Activated CD4-positive, alpha-beta T cell treated with anti-CD3 and anti-CD28 coated beads for 48 hours (primary cell): ENCODE measurements at regions not wholly inside any gene's neighbourhood (a gene's known extent, or its start where the extent isn't known, plus 50 kb on each side); places are given as distances from the start of the nearest gene placed in this dataset.
"Not testable (repeated sequence)": the region's sequence is repeated elsewhere in the genome, so short reads cannot be mapped to it uniquely, and the experiment has no call there.

ENCODE experiments used
- DNase-seq: peaks from one replicate; pipeline ENCODE4 v3.0.0-alpha.2; 2020

DNA sequence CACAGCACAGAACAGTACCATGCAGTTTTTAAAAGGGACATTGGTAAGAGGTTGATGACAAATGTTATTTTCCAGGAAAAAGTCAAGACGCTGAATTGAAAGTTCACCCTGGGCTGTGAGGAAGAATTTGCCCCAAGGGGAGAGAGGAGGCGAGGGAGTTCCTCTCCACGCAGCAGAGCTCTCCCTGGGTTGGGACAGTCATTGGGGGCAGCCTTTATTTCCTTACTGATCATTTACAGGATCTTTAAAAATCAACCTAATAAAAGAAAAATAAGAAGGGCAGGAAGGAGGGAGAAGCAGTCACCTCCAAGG, 49.9 kb upstream of the WNT7B start:
- DNase-seq: no peak

DNA sequence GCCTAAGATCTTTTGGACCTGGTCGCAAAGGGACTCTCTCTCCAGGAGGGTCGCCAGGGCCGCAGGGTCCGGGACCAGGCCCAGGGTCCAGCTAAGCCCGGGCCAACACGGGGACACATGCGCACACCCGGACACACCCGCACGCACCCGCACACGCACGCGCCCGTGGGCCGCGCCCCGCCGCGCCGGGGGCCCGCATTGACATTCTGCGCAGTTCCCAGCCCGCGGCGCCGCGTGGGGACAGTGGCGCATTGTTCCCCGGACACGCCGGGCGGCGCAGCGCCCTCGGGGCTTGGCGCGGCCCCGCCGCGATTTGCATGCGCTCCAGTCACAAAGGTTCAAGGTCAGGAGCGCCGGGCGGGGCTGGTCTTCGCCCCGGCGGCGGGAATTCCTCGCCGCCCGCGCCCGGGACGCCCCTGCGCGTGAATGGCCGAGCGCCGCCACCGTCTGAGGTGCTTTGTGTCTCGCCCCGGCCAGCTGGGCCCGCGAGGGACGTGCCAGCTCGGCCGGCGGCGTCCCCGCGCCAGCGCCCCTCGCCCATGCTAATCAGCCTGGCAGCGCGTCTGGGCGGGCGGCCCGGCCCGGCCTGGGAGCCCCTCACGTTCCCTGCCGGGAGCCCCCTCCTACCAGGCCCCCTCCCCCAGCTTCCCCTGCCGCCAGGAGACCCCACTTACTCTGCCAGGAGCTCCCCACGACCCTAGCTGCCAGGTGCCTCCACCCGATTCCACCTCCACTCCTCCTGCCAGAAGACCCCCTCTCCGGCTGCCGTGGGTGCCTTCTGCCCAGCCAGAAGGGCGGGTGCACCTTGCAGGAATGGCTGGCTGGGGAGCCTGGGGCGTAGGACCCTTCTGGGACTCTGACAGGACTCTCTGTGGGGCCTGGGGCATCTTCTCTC, 50.5 kb upstream of the WNT7B start:
- DNase-seq: no peak

DNA sequence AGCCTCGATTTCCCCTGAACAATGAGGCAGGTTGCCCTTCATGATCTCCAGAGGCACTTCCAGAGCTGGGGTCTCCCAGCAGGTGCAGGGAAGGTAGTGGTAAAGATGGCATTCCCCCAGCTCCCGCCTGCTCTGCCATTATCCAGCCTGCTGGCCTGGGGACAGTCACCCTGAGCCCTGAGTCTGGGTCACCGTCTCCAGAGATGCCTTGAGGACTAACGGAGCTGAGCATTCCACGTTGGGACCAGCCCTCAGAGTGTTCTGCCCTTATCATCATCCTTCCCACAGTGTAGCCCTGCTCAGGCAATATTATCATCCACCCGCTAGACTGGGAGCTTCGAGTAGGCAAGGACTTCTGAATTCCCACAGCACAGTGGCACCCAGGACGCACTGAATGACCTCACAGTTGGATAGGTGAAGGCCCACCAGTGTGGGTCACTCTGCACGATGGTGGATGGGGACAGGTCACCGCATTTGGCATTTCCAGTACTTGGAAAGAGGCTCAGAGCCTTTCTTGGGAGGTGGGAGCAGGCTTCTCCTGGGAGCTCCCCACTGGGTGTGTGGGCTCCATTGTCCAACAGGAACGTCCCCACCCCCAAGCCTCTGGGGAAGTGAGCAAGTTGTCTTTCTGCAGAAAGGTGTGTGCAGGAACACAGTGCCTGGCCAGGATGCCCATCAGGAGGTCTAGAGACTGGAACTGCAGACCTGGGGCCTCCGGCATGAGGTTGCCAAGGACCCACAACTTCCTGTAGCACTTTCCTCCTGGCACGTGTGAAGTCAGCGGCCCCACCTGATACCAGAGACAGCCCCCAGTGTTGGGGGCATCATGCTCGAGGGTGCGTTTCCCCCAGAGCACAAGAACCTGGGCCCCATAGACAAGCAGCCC, 51.4 kb upstream of the WNT7B start:
- DNase-seq: no peak

DNA sequence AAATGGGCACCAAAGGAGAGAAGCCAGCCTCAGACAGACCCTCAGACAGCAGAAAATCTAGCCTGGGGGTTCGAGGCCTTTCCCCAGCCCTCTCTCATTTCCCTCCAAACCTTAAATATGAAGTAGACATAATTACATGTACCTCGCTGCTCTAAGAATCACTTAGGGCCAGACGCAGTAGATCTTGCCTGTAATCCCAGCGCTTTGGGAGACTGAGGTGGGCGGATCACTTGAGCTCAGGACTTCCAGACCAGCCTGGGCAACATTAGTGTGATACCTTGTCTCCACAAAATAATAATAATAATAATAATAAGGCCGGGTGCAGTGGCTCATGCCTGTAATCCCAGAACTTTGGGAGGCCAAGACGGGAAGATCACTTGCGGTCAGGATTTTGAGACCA, 52.1 kb upstream of the WNT7B start:
- DNase-seq: no peak

DNA sequence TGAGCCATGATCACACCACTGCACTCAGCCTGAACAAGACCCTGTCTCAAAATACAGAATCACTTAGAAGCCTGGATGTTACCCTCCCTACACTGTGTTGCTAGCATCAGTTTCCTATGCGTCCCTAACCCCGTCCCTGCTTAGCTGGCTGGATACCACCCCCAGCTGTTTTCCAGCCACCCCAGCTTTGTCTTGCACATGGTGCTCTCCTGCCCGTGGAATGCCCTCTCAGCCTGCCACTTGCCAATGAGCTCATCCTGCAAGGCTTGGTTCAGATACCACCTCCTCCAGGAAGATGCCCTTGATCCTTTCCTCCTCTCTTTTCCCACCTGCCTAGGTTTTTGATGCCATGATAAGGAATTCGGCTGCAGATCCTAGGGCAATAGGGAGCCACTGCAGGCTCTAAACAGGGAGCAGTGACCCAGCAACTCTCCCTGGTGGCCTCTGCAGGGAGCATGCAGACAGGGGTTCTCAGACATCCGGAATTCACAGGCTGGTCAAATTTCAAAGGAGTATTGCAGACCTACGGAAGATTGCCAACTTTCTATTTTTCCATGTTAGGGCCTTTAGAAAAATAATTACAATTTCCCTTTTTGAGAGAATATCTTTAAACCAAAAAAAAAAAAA, 52.7 kb upstream of the WNT7B start:
- DNase-seq: no peak

DNA sequence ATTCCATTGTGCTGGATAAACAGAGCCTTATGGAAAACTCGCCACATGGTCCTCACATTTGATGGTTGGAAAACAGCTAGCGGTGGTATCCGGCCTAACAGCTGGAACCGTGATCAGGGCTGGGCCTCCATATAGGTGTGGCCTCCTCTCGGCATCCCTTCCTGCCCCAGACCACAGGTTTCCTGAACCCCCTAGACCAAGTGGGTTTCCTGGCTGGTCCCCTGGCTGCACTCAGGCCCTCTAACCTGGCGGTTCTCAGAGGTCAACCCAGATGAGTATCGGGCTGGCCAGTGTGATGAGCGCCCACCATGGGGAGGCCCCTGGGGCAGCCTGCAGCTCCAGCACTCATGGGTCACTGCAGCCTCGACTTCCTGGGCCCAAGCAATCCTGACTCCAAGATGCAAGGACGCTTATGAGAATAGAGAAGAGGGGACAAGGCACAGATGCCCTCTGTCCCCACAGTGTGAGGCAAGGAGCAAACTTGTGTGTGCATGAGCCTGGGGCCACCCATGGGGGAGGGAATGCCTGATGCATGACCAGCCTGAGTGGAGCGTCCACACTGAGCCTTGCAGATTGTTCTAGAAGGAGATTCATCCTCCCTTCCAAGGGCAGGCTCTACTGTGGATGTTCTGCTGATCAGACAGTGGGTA, 53.4 kb upstream of the WNT7B start:
- DNase-seq: no peak

DNA sequence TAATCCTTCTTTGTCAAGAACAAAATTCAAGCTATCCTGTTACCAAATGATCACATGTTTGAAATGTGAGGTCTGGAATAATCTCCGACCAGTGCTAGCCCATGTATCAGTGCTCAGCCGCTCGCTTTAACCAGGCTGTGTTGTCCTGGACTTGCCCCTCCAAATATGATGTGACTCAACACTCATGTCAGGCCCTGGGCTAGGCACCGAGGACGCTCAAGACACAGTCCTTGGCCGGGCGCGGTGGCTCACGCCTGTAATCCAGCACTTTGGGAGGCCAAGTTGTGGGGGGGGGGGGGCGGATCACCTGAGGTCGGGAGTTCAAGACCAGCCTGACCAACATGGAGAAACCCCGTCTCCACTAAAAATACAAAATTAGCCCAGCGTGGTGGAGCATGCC, 54.1 kb upstream of the WNT7B start:
- DNase-seq: no peak

DNA sequence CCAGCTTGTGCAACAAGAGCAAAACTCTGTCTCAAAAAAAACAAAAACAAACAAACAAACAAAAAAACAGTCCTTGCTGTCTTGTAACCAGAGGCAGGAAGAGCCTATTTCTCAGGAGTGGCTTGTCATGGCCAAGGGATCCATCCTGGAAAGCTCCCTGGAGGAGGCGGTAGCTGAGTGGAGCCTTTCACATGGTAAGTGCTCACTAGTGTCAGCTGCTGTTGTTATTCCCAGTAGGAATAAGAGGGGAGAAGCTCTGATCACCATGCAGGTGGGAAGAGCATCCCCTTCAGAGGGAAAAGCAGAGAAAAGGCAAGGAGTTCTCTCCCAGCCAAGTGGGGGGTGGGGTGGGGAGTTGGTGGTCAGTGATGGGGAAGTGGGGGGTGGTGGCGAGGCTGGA, 54.6 kb upstream of the WNT7B start:
- no peak for DNase-seq

DNA sequence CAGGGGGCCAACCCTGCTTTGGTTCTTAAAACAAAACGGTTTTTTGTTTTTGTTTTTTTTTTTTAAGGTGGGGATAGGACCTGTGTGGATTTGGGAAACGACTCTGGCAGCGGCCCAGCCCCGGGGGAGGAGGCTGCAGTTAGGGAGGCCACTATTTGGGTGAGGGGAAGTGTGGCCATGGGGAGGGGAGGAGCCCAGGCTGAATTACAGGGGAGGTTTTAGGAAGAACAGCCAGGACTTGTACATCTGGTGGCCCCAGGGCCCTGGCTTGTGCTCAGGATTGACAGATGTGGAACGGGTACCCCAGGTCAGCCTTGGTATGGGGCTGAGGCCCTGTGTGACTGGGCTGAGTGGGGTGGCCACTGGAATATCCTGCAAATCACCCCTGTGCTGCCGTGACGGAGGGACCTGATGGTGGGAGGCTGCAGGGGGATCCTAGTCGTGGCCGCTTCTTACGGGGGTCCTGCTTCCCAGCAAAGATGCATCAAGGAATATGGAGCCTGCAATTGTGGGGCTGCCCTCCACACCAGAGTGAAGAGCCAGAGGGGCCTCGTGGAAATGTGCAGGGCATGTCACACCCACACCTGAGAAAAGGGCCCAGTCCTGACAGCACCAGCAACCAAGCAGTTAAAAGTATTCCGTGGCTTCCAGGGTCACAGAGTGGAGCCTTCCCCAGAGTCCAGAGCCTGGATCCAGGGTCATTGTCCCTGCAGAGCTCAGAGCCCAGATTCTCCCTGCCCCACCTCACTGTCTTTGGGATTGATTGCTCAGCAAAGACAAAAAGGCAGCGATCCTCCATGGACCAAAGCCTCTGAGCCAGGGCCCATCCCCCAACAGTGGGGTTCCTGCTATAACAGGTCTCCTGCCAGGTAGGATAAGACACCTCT, 55.2 kb upstream of the WNT7B start:
- DNase-seq: no peak

DNA sequence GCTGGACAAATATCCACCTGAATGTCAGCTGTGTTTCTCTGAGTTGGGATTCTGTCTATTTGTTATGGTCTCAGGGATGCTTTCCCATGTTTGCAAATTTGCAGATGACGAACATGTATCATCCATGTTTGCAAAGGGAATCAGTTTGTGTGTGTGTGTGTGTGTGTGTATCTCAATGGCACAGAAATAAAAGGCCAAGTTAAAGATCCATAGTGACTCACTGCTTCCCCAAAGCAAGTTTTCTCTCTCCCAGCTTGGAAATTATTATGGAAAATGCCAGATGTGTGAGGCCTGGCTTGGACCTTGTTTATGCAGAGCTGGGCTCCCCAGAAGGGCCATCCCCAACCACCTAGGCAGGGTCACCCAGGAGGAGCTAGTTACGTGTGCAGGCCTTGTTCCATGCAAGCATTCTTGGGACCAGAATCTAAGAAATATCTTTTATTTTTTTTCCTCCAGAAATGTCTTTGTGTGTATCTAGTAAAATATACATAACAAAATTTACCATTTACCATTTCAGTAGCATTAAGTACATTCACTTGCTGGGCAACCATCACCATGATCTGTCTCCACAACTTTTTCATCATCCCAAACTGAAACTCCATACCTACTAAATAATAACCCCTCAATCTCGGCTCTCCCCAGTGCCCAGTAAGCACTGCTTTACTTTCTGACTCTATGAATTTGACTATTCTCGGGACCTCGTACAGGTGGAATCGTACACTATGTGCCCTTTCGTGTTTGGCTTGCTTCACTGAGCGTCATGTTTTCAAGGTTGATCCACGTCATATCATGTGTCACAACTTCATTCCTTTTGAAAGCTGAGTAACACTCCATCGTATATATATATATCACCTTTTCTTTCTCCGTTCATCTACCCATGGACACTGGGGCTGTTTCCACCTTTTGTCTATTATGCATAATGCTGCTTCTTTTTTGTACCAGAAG, 56.6 kb upstream of the WNT7B start:
- DNase-seq: no peak

DNA sequence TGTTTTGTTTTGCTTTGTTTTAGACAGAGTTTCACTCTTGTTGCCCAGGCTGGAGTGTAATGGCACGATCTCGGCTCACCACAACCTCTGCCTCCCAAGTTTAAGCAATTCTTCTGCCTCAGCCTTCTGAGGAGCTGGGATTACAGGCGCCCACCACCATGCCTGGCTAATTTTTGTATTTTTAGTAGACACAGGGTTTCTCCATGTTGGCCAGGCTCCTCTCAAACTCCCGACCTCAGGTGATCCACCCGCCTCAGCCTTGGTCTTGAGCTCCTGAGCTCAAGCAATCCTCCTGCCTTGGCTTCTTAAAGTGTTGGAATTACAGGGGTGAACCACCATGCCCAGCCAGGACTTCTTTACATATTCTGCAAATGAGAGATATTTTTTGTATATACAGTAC, 57.5 kb upstream of the WNT7B start:
- not testable (repeated sequence) for DNase-seq

DNA sequence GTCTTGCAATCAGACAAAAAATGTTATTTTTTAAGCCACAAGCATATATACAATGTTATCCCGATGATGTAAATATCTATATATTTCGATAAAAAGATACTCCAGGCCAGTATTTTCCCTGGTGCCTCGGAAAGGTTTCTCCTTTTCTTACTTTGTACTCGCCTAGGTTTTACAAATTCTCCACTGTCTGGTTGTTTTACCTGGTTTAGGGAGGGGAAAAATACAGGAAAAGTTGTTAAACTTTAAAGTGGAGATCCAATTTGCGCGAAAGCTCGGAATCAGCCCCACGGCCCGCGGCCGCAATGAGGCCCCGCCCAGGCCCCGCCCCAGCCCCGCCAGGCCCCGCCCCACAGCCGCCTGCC, 58.4 kb upstream of the WNT7B start:
- DNase-seq: no peak

DNA sequence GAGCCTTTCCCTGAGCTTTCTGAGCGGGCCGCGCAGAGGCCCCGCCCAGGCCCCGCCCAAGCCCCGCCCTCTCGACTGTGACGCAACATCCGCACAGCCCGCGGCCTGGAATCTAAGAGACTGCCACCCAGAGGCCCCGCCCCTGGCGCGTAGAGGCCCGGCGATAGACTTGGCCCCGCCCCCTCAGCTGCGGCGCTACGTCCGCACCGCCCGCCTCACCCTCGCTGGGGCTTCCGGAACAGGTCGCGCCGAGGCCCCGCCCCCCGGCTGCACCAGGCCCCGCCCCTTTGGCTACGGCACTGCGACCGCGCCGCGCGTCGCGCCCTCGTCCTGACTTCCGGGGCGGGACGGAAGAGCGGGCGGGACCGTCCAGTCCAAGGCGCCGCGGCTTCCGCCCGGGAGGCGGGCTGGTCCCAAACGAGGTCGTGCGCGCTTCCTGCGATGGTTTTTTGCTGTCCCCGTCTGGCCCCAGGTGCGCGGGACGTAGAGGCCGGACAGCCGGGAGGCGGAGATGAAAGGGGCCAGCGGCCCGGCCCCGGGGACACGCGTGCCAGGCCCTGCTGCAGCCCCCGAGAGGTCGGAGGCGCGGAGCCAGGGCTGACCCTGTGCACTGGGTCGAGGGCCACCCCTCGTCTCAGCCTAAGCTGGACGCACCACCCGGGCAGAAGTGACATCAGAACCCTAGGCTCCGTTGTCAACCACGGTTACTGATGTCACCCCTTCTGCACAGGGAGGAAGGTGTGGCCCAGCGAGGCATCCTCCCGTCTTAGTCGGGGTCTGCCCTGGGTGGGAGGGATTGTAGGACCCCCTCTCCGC, 59.0 kb upstream of the WNT7B start:
- DNase-seq: peak; percentile 100

DNA sequence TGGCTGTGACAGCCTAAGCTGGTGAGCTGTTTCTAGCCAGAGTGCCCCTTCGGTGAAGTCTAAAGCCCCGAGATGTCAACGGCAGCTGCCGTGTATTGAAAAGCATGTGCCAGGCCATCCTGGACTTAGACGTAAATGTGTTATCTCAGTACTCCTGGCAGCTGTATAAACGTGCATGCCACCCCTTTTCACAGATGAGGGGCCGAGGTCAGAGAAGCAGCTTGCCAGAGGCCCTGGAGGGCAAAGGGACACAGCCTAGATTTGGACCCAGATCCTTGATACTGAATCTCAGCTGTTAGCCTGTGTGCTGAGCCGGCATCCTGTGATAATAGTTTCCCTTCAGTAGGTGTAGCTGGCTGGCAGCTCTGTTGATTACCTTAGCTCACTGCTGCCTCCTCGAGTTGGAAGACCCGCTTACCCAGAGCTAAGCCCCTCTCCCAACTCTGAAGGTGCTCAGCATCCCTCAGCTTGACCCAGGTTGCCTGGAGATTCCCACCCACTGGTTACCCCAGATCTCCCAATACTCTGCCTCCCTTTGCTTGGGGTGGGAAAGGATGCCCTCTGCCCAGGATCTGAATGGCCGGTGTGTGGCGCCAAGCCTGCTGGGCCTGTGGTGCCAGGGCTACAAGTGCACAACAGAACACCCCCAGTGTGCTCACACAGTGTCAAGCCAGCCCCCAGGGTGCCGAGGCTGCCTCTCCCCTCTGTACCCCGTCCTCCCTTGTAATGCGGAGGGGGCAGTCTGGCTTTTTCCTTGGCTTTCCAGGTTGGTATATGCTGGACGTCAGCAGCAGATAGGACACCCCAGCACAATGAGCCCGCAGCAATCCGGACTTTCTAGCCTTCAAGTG, 59.8 kb upstream of the WNT7B start:
- DNase-seq: peak; percentile 57

DNA sequence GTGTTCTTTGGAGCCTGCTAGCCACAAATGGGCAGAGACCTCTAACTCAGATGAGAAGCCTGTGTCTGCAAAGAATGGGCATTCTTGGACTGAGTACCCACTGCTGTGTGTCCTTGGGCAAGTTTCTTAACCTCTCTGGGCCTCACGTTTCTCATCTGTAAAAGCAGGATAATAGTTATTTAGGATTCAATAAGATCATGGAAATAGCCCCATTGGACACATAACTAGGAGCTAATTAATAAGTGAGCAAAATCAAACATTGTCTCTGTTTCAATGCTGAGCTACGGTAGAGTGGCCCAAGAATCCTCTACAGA, 61.2 kb upstream of the WNT7B start:
- DNase-seq: no peak

DNA sequence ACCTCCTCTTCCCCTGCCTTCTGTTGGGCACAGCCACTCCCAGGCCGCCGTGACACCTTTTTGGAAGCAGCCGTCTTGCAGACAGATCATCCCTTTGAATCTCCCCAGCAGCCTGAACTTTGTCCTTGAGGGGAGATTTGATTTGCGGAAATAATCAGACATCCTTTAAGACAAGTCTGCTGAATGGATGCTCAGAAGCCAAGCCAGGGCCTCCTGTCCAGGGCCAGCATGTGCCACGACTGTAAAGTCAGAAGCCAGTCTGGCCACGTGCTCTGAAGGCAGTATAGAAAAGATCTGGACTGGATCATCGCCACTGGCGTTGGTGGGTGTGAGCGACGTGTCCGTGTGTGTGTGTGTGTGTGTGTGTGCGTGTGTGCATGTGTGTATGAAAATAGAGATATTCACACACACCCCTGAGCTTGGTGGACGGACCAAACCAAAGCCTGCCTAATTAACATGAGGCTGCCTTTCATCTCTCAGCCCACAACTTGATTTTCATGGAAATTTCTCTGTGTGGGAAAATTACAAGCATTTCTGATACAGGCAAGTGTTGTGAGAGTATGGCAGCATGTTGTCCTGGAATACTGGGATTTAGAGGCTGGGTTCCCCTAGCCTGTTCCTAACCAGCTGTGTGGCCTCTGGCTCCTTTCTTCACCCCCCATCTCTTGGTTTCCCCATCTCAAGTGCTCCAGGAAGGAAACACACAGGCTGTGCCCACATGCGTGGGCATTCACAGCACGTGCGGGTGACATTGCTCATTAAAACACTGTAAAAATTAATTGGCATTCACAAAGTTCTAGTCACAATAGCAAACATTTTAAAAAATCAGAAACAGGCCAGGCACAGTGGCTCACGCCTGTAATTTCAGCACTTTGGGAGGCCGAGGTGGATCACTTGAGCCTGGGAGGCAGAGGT, 61.8 kb upstream of the WNT7B start:
- no peak for DNase-seq

DNA sequence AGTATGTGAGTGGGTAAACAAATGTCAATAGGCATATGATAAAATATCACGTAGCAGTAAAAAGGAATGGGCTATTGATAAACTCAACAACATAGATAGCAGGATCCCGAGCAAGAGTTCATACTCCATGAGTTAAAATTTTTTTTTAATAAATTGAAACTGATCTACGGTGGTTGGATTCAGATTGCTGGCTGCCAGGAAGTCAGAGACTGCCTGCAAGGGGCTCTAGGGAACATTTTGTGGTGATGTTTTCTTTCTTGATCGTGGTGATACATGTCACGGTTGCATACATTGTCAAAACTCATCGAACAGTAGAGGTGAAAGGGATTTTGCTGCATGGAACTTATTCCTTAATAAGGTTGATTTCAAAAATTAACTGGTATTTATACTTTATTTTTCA, 62.6 kb upstream of the WNT7B start:
- DNase-seq: no peak
